Vagina (tissue), 2 donors: ENCODE measurements at regions not wholly inside any gene's neighbourhood (a gene's known extent, or its start where the extent isn't known, plus 50 kb on each side); places are given as distances from the start of the nearest gene placed in this dataset.
"Not testable (repeated sequence)": the region's sequence is repeated elsewhere in the genome, so short reads cannot be mapped to it uniquely, and the experiment has no call there.

Source experiments
- CTCF ChIP-seq, 3 experiments: fragments of 450-650 bp in 2 of 3; fragments of 200-600 bp in 1 of 3; sonication (generic) in 1 of 3; IDR thresholded peaks; one replicate each; pipeline ENCODE4 v1.5.1; 2017 to 2019; ENCODE audit warnings: antibody characterized with exemption in 3 of 3, mild to moderate bottlenecking in 2 of 3, moderate library complexity in 2 of 3
- POLR2A ChIP-seq, 2 donors: fragments of 450-650 bp; IDR thresholded peaks; one replicate each; pipeline ENCODE4 v1.6.1; 2017; ENCODE audit warnings: antibody characterized with exemption in 2 of 2, mild to moderate bottlenecking in 2 of 2, moderate library complexity in 2 of 2
- POLR2AphosphoS5 ChIP-seq, 2 donors: sonication (generic); formaldehyde crosslinking; IDR thresholded peaks; one replicate each; pipeline ENCODE4 v1.9.0; 2017; ENCODE audit warnings: antibody characterized with exemption in 2 of 2, mild to moderate bottlenecking in 2 of 2, low read depth in 1 of 2; ENCODE audit not compliant: insufficient read depth in 1 of 2

DNA sequence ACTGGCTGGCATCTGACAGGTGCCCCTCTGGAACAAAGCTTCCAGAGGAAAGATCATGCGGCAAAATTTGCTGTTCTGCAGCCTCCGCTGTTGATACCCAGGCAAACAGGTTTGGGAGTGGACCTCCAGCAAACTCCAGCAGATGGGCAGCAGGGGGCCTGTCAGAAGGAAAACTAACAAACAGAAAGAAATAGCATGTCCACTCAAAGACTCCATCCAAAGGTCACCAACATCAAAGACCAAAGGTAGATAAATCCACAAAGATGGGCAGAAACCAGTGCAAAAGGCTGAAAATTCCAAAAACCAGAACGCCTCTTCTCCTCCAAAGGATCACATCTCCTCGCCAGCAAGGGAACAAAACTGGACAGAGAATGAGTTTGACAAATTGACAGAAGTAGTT is 101.3 kb downstream of the HNRNPD start:
- not testable (repeated sequence) for TF ChIP-seq CTCF (IDR thresholded peaks at IDR 0.05); POLR2A (IDR thresholded peaks at IDR 0.05); POLR2AphosphoS5 (IDR thresholded peaks at IDR 0.05; ENCODE audit: insufficient read depth in 1 of 2, low read depth in 1 of 2)
